Keratinocyte (primary cell): ENCODE measurements at regions not wholly inside any gene's neighbourhood (a gene's known extent, or its start where the extent isn't known, plus 50 kb on each side); places are given as distances from the start of the nearest gene placed in this dataset.

ENCODE experiments used
- CTCF ChIP-seq, 3 experiments: IDR thresholded peaks in 1 of 3; conservative IDR thresholded peaks in 1 of 3; optimal IDR thresholded peaks in 1 of 3; 2 replicates in 2 of 3; 3 replicates in 1 of 3; pipeline versions ENCODE3 to v1.5.1; 2011; ENCODE audit warnings: low read length in 3 of 3, mild to moderate bottlenecking in 3 of 3, moderate library complexity in 2 of 3, control low read depth in 1 of 3, inconsistent platforms in 1 of 3; ENCODE audit not compliant: insufficient read depth in 2 of 3; ENCODE audit errors: extremely low read depth in 1 of 3
- EZH2 ChIP-seq: IDR thresholded peaks from one replicate; pipeline ENCODE4 v1.6.1; 2012; ENCODE audit warnings: inconsistent platforms, mild to moderate bottlenecking, low read length, moderate library complexity

DNA sequence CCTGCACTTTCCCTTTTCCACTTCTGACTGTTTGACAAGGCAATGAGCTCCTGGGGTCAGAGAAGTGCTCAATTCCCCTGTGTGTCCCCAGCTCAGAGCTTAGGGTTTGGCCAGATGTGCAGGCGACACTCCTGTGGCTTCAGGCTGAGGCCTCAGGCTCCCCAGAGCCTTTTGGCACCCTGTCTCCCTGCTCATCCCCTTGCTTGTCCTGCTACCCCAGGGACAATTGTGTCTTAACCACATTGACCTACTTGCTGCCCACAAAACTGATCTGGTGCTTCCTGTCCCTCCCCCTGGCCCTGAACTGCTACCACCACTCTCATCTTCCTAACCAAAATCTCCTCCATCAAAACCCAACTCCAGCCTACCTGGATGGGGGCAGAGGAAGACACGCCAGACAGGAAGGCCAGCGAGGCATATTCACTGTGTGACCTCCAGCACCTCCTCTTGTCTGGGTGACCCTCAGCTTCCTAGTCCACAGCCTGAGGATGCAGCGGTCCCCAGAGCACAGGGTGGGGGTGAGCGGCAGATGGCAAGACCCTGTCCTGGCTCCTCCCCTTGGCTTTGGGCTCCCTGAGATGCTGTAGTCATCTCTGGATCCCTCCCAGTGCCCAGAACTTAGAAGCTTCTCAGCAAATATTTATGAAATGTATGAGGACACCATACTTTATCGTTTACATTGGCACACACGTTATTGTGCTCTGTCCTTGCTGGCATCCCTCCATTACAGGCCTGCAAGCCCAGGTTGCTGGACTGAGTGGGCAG lies 98.9 kb upstream of the SLC6A6 start:
- TF ChIP-seq CTCF (optimal IDR thresholded peaks at IDR 0.05 in 1 of 3, IDR thresholded peaks at IDR 0.05 in 1 of 3, conservative IDR thresholded peaks at IDR 0.05 in 1 of 3; ENCODE audit: extremely low read depth in 1 of 3, insufficient read depth in 2 of 3, low read length in 3 of 3) (no peak), EZH2 (no peak)
